ENCODE measurements at regions not wholly inside any gene's neighbourhood (a gene's known extent, or its start where the extent isn't known, plus 50 kb on each side); places are given as distances from the start of the nearest gene placed in this dataset.

- no peaks in the 10 kb centered on the region for H3K9me2 ChIP-seq
- H3K27me3 ChIP-seq (ENCODE audit: insufficient read depth), result peaks cover 6% of the 10 kb centered on the region; the same call in 1 of the 2 replicates
- no peaks in the 10 kb centered on the region for H4K20me1 ChIP-seq (ENCODE audit: insufficient read depth)
- H3K36me3 ChIP-seq (replicated peaks in 1 of 2; ENCODE audit: control insufficient read depth in 1 of 2, insufficient read depth in 2 of 2, low read length in 1 of 2), result no peaks in the 10 kb centered on the region
- no peaks in the 10 kb centered on the region for H3K4me1 ChIP-seq (ENCODE audit: control insufficient read depth in 1 of 2, insufficient read depth in 2 of 2, low read depth in 1 of 2, low read length in 1 of 2)
- no peak overlapping the region for H3K4me3 ChIP-seq (ENCODE audit: low read depth in 2 of 2, low read length in 1 of 2)
- no peak for DNase-seq
- TF ChIP-seq TCF12 (IDR thresholded peaks at IDR 0.05) (no peak), ZBTB33 (IDR thresholded peaks at IDR 0.05; ENCODE audit: borderline replicate concordance, low read depth) (no peak), ELF1 (IDR thresholded peaks at IDR 0.05) (no peak), USF2 (IDR thresholded peaks at IDR 0.05; ENCODE audit: borderline replicate concordance, low read depth, low read length) (no peak), RCOR1 (IDR thresholded peaks at IDR 0.05; ENCODE audit: low read length) (no peak), RXRA (IDR thresholded peaks at IDR 0.05; ENCODE audit: borderline replicate concordance, low read depth) (no peak), NRF1 (IDR thresholded peaks at IDR 0.05; ENCODE audit: low read depth, low read length) (no peak), FOXJ3 (CRISPR knock-in tag; IDR thresholded peaks at IDR 0.05) (no peak), IRF3 (IDR thresholded peaks at IDR 0.05; ENCODE audit: low read depth, low read length) (no peak), FOSL2 (IDR thresholded peaks at IDR 0.05; ENCODE audit: borderline replicate concordance, low read depth) (no peak), JUND (IDR thresholded peaks at IDR 0.05) (no peak), MEF2A (IDR thresholded peaks at IDR 0.05; ENCODE audit: borderline replicate concordance, low read depth) (no peak), GATA2 (CRISPR knock-in tag; IDR thresholded peaks at IDR 0.05) (no peak), NFIC (IDR thresholded peaks at IDR 0.05; ENCODE audit: borderline replicate concordance) (no peak), GABPA (IDR thresholded peaks at IDR 0.05; ENCODE audit: low read depth) (no peak), TAF1 (IDR thresholded peaks at IDR 0.05; ENCODE audit: borderline replicate concordance, low read depth, low read length) (no peak), FOXM1 (IDR thresholded peaks at IDR 0.05; ENCODE audit: low read depth) (no peak)
- TF ChIP-seq, protein P1, sequence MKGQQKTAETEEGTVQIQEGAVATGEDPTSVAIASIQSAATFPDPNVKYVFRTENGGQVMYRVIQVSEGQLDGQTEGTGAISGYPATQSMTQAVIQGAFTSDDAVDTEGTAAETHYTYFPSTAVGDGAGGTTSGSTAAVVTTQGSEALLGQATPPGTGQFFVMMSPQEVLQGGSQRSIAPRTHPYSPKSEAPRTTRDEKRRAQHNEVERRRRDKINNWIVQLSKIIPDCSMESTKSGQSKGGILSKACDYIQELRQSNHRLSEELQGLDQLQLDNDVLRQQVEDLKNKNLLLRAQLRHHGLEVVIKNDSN (IDR thresholded peaks at IDR 0.05; ENCODE audit: borderline replicate concordance, low read depth), result no peak
- TF ChIP-seq, protein P2, sequence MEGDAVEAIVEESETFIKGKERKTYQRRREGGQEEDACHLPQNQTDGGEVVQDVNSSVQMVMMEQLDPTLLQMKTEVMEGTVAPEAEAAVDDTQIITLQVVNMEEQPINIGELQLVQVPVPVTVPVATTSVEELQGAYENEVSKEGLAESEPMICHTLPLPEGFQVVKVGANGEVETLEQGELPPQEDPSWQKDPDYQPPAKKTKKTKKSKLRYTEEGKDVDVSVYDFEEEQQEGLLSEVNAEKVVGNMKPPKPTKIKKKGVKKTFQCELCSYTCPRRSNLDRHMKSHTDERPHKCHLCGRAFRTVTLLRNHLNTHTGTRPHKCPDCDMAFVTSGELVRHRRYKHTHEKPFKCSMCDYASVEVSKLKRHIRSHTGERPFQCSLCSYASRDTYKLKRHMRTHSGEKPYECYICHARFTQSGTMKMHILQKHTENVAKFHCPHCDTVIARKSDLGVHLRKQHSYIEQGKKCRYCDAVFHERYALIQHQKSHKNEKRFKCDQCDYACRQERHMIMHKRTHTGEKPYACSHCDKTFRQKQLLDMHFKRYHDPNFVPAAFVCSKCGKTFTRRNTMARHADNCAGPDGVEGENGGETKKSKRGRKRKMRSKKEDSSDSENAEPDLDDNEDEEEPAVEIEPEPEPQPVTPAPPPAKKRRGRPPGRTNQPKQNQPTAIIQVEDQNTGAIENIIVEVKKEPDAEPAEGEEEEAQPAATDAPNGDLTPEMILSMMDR (IDR thresholded peaks at IDR 0.05), result no peak
- TF ChIP-seq, protein P3, sequence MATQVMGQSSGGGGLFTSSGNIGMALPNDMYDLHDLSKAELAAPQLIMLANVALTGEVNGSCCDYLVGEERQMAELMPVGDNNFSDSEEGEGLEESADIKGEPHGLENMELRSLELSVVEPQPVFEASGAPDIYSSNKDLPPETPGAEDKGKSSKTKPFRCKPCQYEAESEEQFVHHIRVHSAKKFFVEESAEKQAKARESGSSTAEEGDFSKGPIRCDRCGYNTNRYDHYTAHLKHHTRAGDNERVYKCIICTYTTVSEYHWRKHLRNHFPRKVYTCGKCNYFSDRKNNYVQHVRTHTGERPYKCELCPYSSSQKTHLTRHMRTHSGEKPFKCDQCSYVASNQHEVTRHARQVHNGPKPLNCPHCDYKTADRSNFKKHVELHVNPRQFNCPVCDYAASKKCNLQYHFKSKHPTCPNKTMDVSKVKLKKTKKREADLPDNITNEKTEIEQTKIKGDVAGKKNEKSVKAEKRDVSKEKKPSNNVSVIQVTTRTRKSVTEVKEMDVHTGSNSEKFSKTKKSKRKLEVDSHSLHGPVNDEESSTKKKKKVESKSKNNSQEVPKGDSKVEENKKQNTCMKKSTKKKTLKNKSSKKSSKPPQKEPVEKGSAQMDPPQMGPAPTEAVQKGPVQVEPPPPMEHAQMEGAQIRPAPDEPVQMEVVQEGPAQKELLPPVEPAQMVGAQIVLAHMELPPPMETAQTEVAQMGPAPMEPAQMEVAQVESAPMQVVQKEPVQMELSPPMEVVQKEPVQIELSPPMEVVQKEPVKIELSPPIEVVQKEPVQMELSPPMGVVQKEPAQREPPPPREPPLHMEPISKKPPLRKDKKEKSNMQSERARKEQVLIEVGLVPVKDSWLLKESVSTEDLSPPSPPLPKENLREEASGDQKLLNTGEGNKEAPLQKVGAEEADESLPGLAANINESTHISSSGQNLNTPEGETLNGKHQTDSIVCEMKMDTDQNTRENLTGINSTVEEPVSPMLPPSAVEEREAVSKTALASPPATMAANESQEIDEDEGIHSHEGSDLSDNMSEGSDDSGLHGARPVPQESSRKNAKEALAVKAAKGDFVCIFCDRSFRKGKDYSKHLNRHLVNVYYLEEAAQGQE (IDR thresholded peaks at IDR 0.05; ENCODE audit: low read depth, low read length), result no peak
- H3K9me3 ChIP-seq, result no peaks in the 10 kb centered on the region
- H3K79me2 ChIP-seq (ENCODE audit: insufficient read depth), result no peaks in the 10 kb centered on the region
- WGBS (ENCODE audit: low lambda C conversion rate), result 13% methylated on average over 10 of the region's 10 CpGs
- H3F3A ChIP-seq (replicated peaks; ENCODE audit: insufficient read depth), result no peaks in the 10 kb centered on the region
- no peak overlapping the region for H2AFZ ChIP-seq (ENCODE audit: low read depth)
- no peak overlapping the region for H3K4me2 ChIP-seq
- POLR2A ChIA-PET, result no interaction called here
- CTCF ChIA-PET, result interaction anchor here (0.9 kb wide), 1 partner anchor 15 kb away, joined by 3 read pairs; no protein-coding TSS in a partner anchor
- H3K27ac ChIP-seq (ENCODE audit: low read depth in 2 of 2, low read length in 1 of 2), result no peak overlapping the region
- H3K9ac ChIP-seq, result no peak overlapping the region
Observed at GRCh38 chr15:95647531-95648277, 682.8 kb upstream of the NR2F2 start.
